Loucy (cell line): ENCODE measurements at regions not wholly inside any gene's neighbourhood (a gene's known extent, or its start where the extent isn't known, plus 50 kb on each side); places are given as distances from the start of the nearest gene placed in this dataset.

ENCODE experiments used
- H2AFZ ChIP-seq: fragments of 200-600 bp; sonication (generic); 2 replicates; pipeline ENCODE4 v1.6.0; 2016; ENCODE audit warnings: antibody characterized with exemption, mild to moderate bottlenecking, low read length, moderate library complexity
- H3F3A ChIP-seq: fragments of 200-600 bp; 2 replicates; pipeline ENCODE4 v1.6.0; 2016; ENCODE audit warnings: antibody characterized with exemption, low read depth, mild to moderate bottlenecking
- H3K27me3 ChIP-seq: fragments of 200-600 bp; sonication (generic); 2 replicates; pipeline ENCODE4 v1.6.1; 2014; ENCODE audit warnings: low read length, mild to moderate bottlenecking; ENCODE audit not compliant: insufficient read depth, poor library complexity, severe bottlenecking
- H3K36me3 ChIP-seq: fragments of 200-600 bp; sonication (generic); 2 replicates; pipeline ENCODE4 v1.6.1; 2016; ENCODE audit warnings: low read length; ENCODE audit not compliant: insufficient read depth
- H3K4me1 ChIP-seq: fragments of 200-600 bp; sonication (generic); 2 replicates; pipeline ENCODE4 v1.5.1; 2014; ENCODE audit warnings: low read length, mild to moderate bottlenecking; ENCODE audit not compliant: insufficient read depth, poor library complexity, severe bottlenecking
- H3K4me2 ChIP-seq: fragments of 200-600 bp; sonication (generic); 2 replicates; pipeline ENCODE4 v1.6.0; 2014; ENCODE audit warnings: antibody characterized with exemption, low read length, low read depth, mild to moderate bottlenecking; ENCODE audit not compliant: poor library complexity, severe bottlenecking
- H3K4me3 ChIP-seq: fragments of 200-600 bp; sonication (generic); 2 replicates; pipeline ENCODE4 v1.5.1; 2014; ENCODE audit warnings: low read length, mild to moderate bottlenecking, mixed read lengths; ENCODE audit not compliant: poor library complexity, severe bottlenecking
- H3K79me2 ChIP-seq: fragments of 200-600 bp; sonication (generic); 2 replicates; pipeline ENCODE4 v1.6.1; 2014; ENCODE audit warnings: low read length; ENCODE audit not compliant: insufficient read depth
- H3K9ac ChIP-seq: fragments of 200-600 bp; sonication (generic); 2 replicates; pipeline ENCODE4 v1.6.0; 2014; ENCODE audit warnings: mild to moderate bottlenecking, low read depth, low read length, moderate library complexity; ENCODE audit not compliant: poor library complexity, severe bottlenecking
- H3K9me2 ChIP-seq: fragments of 200-600 bp; sonication (generic); replicated peaks from 2 replicates; pipeline ENCODE4 v1.6.1; 2016; ENCODE audit warnings: low read depth, low read length, mixed read lengths
- H3K9me3 ChIP-seq: fragments of 200-600 bp; sonication (generic); 2 replicates; pipeline ENCODE4 v1.6.1; 2014; ENCODE audit warnings: mild to moderate bottlenecking, antibody characterized with exemption, low read length, low read depth; ENCODE audit not compliant: insufficient read depth
- H4K20me1 ChIP-seq: fragments of 200-600 bp; sonication (generic); 2 replicates; pipeline ENCODE4 v1.6.0; 2014; ENCODE audit warnings: antibody characterized with exemption, low read length, mild to moderate bottlenecking; ENCODE audit not compliant: insufficient read depth, poor library complexity, severe bottlenecking
- EZH2phosphoT487 ChIP-seq: fragments of 200-600 bp; IDR thresholded peaks from 2 replicates; pipeline ENCODE4 v1.6.1; 2018; ENCODE audit warnings: antibody characterized with exemption, mild to moderate bottlenecking, moderate library complexity, borderline replicate concordance
- TF ChIP-seq, protein P1 (sequence below): fragments of 200-600 bp; sonication (generic); conservative IDR thresholded peaks from 2 replicates; pipeline ENCODE4 v1.5.1; 2014; ENCODE audit warnings: mild to moderate bottlenecking, antibody characterized with exemption, low read length

DNA sequence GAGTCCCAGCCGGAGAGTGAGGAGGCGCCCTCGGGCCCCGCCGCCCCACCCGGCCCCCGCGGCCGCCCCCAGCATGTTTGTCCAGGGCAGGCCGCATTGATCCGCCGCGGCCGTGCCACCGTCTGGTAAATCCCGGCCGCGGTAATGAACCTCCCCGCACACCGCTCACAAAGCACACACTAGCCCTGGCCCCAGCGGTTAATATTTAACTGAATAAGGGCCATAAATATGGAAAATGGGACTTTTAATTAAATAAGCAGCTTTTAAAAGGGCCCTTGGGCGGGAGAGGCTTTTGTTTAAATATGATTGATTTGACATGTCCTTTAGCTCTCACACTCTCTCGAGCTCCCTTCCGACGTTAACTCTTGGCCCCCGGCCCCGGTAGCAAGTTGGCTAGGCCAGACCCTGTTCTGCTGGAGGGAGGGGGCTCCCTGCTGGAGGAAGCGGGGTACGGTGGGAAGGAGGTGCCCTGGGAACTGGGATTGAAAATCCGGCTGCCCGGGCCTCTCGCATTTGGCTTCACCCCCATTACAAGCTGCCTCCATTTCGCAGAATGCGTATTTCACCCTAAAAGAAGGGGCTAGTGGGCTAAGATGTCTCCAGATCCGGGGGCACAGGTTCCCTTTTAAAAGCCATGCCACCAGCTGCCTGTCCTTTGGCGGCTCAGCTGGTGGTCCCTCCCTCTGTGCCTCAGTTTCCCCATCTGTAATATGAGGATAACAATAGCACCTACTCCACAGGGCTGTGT is 199.8 kb downstream of the RBM19 start:
- no peak for TF ChIP-seq EZH2phosphoT487
- TF ChIP-seq, protein P1, sequence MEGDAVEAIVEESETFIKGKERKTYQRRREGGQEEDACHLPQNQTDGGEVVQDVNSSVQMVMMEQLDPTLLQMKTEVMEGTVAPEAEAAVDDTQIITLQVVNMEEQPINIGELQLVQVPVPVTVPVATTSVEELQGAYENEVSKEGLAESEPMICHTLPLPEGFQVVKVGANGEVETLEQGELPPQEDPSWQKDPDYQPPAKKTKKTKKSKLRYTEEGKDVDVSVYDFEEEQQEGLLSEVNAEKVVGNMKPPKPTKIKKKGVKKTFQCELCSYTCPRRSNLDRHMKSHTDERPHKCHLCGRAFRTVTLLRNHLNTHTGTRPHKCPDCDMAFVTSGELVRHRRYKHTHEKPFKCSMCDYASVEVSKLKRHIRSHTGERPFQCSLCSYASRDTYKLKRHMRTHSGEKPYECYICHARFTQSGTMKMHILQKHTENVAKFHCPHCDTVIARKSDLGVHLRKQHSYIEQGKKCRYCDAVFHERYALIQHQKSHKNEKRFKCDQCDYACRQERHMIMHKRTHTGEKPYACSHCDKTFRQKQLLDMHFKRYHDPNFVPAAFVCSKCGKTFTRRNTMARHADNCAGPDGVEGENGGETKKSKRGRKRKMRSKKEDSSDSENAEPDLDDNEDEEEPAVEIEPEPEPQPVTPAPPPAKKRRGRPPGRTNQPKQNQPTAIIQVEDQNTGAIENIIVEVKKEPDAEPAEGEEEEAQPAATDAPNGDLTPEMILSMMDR: no peak
- H3K79me2 ChIP-seq: no peaks in the 10 kb centered on the region
- H3K4me3 ChIP-seq: no peak overlapping the region
- no peaks in the 10 kb centered on the region for H3K9me3 ChIP-seq
- no peaks in the 10 kb centered on the region for H3K36me3 ChIP-seq
- no peak overlapping the region for H3K9ac ChIP-seq
- H2AFZ ChIP-seq: no peak overlapping the region
- H3K27me3 ChIP-seq: no peaks in the 10 kb centered on the region
- H3F3A ChIP-seq: no peaks in the 10 kb centered on the region
- no peaks in the 10 kb centered on the region for H3K4me1 ChIP-seq
- no peaks in the 10 kb centered on the region for H3K9me2 ChIP-seq
- H4K20me1 ChIP-seq: no peaks in the 10 kb centered on the region
- no peak overlapping the region for H3K4me2 ChIP-seq

GRCh38 chr12:113764661-113765060 is 201.5 kb downstream of the RBM19 start:
- H3K4me3 ChIP-seq: no peak overlapping the region
- H2AFZ ChIP-seq: no peak overlapping the region
- H3K79me2 ChIP-seq: no peaks in the 10 kb centered on the region
- TF ChIP-seq EZH2phosphoT487: no peak
- TF ChIP-seq, protein P1: no peak
- no peaks in the 10 kb centered on the region for H3K27me3 ChIP-seq
- H3F3A ChIP-seq: no peaks in the 10 kb centered on the region
- no peaks in the 10 kb centered on the region for H3K9me2 ChIP-seq
- H3K4me1 ChIP-seq: no peaks in the 10 kb centered on the region
- H3K9me3 ChIP-seq: no peaks in the 10 kb centered on the region
- no peak overlapping the region for H3K4me2 ChIP-seq
- H3K36me3 ChIP-seq: no peaks in the 10 kb centered on the region
- no peaks in the 10 kb centered on the region for H4K20me1 ChIP-seq
- no peak overlapping the region for H3K9ac ChIP-seq

DNA sequence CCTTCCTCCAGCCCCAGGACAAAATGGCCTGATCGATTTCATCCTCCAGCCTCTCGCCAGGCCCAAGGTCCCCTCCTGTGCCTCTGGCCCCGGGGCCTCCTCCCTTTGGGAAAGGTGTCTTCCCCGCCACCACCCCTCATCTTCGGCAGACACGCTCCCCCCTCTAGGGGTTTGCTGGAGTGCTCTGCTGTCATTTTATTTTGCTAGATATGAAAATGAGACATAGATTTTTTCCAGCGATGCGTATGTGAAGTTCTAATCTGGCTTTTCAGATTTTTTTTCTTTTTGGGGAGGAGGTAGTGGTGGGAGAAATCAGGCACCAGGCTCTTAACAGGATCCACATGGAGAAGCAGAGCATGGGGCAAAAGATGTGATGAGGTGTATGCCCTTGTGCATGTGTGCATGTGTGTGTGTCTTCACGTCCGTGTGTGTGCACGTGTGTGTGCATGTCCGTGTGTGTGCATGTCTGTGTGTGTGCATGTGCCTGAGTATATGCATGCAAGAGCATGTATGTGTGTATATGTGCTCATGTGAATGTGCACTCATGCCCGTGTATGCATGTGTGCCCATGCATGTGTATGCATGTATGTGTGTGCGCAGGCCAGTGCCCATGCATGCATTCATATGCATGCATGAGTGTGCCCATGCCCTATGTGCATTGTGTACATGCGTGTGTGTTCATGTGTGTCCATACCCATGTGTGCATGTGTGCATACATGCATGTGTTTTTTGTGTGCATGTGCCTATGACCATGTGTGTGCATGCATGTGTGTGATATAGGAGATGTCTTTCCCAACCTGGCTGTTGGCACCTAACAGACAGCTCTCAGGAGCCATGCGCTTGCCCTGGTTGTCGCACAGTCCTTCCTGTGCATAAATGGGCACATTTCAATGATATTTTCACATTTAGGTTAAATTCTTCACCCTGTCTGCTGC is 203.0 kb downstream of the RBM19 start:
- Histone ChIP-seq H3K9me3 (no peaks in the 10 kb centered on the region), H3K9me2 (no peaks in the 10 kb centered on the region), H3K4me3 (no peak overlapping the region), H3K27me3 (no peaks in the 10 kb centered on the region), H3F3A (no peaks in the 10 kb centered on the region), H3K36me3 (no peaks in the 10 kb centered on the region), H4K20me1 (no peaks in the 10 kb centered on the region), H3K4me2 (no peak overlapping the region), H3K4me1 (no peaks in the 10 kb centered on the region), H3K9ac (no peak overlapping the region), H3K79me2 (no peaks in the 10 kb centered on the region), H2AFZ (no peak overlapping the region)
- TF ChIP-seq, protein P1: no peak
- no peak for TF ChIP-seq EZH2phosphoT487
